Osteoblast (primary cell): ENCODE measurements at regions not wholly inside any gene's neighbourhood (a gene's known extent, or its start where the extent isn't known, plus 50 kb on each side); places are given as distances from the start of the nearest gene placed in this dataset.

ENCODE experiments used
- DNase-seq: peaks from one replicate; pipeline ENCODE4 v3.0.0; 2011; ENCODE audit warnings: low spot score, mixed read lengths; ENCODE audit not compliant: insufficient read length; ENCODE audit errors: missing footprints
- H2AFZ ChIP-seq: 2 replicates; pipeline ENCODE4 v1.6.0; 2011; ENCODE audit warnings: mild to moderate bottlenecking, low read length
- H3K27ac ChIP-seq: 2 replicates; pipeline ENCODE4 v1.5.1; 2011; ENCODE audit warnings: mild to moderate bottlenecking, low read depth, low read length, moderate library complexity
- H3K27me3 ChIP-seq: 2 replicates; pipeline ENCODE4 v1.6.0; 2012; ENCODE audit warnings: mild to moderate bottlenecking, control low read depth, inconsistent platforms, low read length, moderate library complexity; ENCODE audit not compliant: insufficient read depth
- H3K36me3 ChIP-seq: 2 replicates; pipeline ENCODE4 v1.5.1; 2011; ENCODE audit warnings: mild to moderate bottlenecking, low read length, control low read depth, moderate library complexity; ENCODE audit not compliant: insufficient read depth
- H3K4me1 ChIP-seq: 2 replicates; pipeline ENCODE4 v1.5.1; 2011; ENCODE audit warnings: mild to moderate bottlenecking, low read length, control low read depth, moderate library complexity; ENCODE audit not compliant: insufficient read depth
- H3K4me2 ChIP-seq: 2 replicates; pipeline ENCODE4 v1.6.0; 2011; ENCODE audit warnings: mild to moderate bottlenecking, low read length; ENCODE audit not compliant: insufficient read depth
- H3K4me3 ChIP-seq: fragments of 200-600 bp; sonication (generic); 3 replicates; pipeline ENCODE4 v1.5.1; 2012; ENCODE audit warnings: mild to moderate bottlenecking, low read length, inconsistent platforms; ENCODE audit not compliant: insufficient read depth
- H3K79me2 ChIP-seq: 2 replicates; pipeline ENCODE4 v1.6.0; 2012; ENCODE audit warnings: mild to moderate bottlenecking, low read length, control low read depth, inconsistent platforms; ENCODE audit not compliant: insufficient read depth
- H3K9me3 ChIP-seq: 2 replicates; pipeline ENCODE4 v1.5.1; 2011; ENCODE audit warnings: low read depth, low read length, control low read depth
- H4K20me1 ChIP-seq: 2 replicates; pipeline ENCODE4 v1.6.0; 2012; ENCODE audit warnings: mild to moderate bottlenecking, low read length, control low read depth; ENCODE audit not compliant: insufficient read depth
- TF ChIP-seq, protein P1 (sequence below): IDR thresholded peaks from 2 replicates; pipeline ENCODE4 v1.5.1; 2011; ENCODE audit warnings: mild to moderate bottlenecking, low read depth, low read length, moderate library complexity; ENCODE audit errors: extremely low read depth

DNA sequence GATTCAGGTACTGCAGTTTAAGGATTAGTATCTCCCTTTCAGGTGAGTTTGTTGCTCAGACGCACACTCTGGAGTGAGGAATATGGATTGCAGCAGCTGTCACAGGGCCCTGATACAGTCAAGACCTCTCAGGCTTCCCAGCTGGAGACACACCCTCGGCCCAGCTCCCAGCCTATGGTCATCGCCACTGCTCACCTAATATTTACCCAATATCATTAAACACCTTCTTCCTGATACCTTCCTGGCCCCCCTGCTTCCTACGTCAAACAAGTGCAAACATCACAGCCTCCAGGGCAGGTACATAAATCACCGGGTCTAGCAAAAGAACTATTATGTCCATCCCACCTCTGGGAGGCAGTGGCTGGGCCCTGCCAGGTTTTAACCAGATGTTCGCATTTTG is 213.3 kb downstream of the MN1 start:
- peaks cover 10% of the 10 kb centered on the region for H3K27me3 ChIP-seq

DNA sequence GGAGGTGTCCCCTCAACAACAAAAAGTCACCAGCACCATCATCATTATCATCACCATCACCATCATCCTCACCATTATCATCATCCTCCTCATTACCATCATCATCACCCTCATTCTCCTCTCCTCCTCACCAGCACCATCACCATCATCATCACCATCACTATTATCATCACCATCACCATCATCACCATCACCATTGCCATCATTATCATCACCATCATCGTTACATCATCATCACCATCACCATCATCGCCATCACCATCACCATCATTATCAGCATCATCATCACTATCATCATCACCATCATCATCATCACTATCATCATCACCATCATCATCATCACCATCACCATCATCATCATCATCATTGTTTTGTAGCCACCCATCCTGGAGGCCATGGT is 212.6 kb downstream of the MN1 start:
- Histone ChIP-seq H3K27me3 (peaks cover 10% of the 10 kb centered on the region), H3K36me3 (no peaks in the 10 kb centered on the region), H4K20me1 (no peaks in the 10 kb centered on the region), H2AFZ (no peak overlapping the region), H3K4me2 (no peak overlapping the region), H3K4me1 (no peaks in the 10 kb centered on the region), H3K9me3 (no peaks in the 10 kb centered on the region), H3K27ac (no peak overlapping the region), H3K4me3 (no peak overlapping the region), H3K79me2 (no peaks in the 10 kb centered on the region)
- DNase-seq: no peak
- TF ChIP-seq, protein P1, sequence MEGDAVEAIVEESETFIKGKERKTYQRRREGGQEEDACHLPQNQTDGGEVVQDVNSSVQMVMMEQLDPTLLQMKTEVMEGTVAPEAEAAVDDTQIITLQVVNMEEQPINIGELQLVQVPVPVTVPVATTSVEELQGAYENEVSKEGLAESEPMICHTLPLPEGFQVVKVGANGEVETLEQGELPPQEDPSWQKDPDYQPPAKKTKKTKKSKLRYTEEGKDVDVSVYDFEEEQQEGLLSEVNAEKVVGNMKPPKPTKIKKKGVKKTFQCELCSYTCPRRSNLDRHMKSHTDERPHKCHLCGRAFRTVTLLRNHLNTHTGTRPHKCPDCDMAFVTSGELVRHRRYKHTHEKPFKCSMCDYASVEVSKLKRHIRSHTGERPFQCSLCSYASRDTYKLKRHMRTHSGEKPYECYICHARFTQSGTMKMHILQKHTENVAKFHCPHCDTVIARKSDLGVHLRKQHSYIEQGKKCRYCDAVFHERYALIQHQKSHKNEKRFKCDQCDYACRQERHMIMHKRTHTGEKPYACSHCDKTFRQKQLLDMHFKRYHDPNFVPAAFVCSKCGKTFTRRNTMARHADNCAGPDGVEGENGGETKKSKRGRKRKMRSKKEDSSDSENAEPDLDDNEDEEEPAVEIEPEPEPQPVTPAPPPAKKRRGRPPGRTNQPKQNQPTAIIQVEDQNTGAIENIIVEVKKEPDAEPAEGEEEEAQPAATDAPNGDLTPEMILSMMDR: no peak

More for the DNA sequence above, 213.3 kb downstream of the MN1 start:
- TF ChIP-seq, protein P1: no peak
- Histone ChIP-seq H3K4me1 (no peaks in the 10 kb centered on the region), H3K27ac (no peak overlapping the region), H2AFZ (no peak overlapping the region), H3K79me2 (no peaks in the 10 kb centered on the region), H3K9me3 (no peaks in the 10 kb centered on the region), H3K4me3 (no peak overlapping the region), H4K20me1 (no peaks in the 10 kb centered on the region), H3K4me2 (no peak overlapping the region), H3K36me3 (no peaks in the 10 kb centered on the region)
- no peak for DNase-seq

DNA sequence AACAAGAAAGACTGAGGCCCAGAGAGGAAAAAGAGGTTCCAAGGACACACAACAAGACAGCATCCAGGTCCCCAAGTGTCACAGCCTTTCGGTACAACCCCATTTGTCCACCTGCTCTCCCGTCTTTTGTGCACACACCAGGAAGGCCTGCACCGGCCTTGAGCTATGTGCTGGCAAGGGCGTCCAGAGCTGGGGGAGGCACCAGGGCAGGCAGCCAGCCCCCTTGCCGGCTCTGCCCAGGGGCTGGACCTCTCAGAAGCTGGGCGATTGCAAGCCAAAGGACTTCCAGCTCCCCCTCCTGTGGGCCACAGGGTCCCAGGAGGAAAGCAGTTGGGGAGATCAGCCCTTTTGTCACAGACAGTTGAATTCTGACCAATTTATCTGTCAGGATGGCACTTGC is 210.5 kb downstream of the MN1 start:
- no peaks in the 10 kb centered on the region for H4K20me1 ChIP-seq
- H2AFZ ChIP-seq: no peak overlapping the region
- TF ChIP-seq, protein P1: no peak
- H3K36me3 ChIP-seq: no peaks in the 10 kb centered on the region
- no peaks in the 10 kb centered on the region for H3K9me3 ChIP-seq
- H3K27me3 ChIP-seq: peaks cover 8% of the 10 kb centered on the region
- H3K4me2 ChIP-seq: no peak overlapping the region
- H3K4me3 ChIP-seq: no peak overlapping the region
- no peak overlapping the region for H3K27ac ChIP-seq
- no peaks in the 10 kb centered on the region for H3K79me2 ChIP-seq
- H3K4me1 ChIP-seq: no peaks in the 10 kb centered on the region
- DNase-seq: peak; percentile 25

DNA sequence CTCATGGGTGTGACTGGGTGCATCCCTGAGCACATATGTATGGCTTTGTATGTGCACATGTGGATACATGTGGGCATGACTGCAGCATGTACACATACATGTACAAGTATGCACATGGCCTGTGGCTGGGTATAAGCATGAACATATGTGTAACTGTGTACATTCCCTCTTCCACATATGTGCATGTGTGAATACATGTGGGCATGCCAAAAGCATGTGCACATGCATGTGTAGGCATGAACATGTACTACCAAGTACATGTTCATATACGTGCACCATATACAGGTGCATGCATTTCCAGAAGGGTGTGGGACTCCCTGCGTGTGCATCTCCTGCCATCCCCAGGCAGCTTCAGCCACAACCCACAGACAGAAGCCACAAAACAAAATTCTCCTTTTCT is 208.2 kb downstream of the MN1 start:
- TF ChIP-seq, protein P1: no peak
- Histone ChIP-seq H3K9me3 (no peaks in the 10 kb centered on the region), H3K36me3 (no peaks in the 10 kb centered on the region), H3K27me3 (peaks cover 7% of the 10 kb centered on the region), H4K20me1 (no peaks in the 10 kb centered on the region), H3K4me2 (no peak overlapping the region), H3K79me2 (no peaks in the 10 kb centered on the region), H3K4me1 (no peaks in the 10 kb centered on the region), H3K27ac (no peak overlapping the region), H3K4me3 (no peak overlapping the region), H2AFZ (no peak overlapping the region)
- DNase-seq: peak; percentile 79
